GM12878 (cell line): ENCODE measurements at regions not wholly inside any gene's neighbourhood (a gene's known extent, or its start where the extent isn't known, plus 50 kb on each side); places are given as distances from the start of the nearest gene placed in this dataset.

Source experiments
- ATAC-seq: fragments of 200-7000 bp; cut with Tn5 transposase; 3 replicates; pipeline ENCODE4 v1.9.1; 2020; ENCODE audit warnings: mild to moderate bottlenecking, moderate library complexity
- BruUV-seq: library from RNA; stranded (reverse); fragments of 400-500 nt; replicated peaks from 2 replicates; lab custom pipeline; 2021; lab: Mats Ljungman, UMichigan
- CTCF ChIA-PET: fragments of 300-600 bp; sonication (Branson Sonifier 250); formaldehyde crosslinking; extraction: SDS; loops from one replicate; lab custom pipeline; 2021; ENCODE audit warnings: inconsistent platforms; lab: Yijun Ruan, JAX
- POLR2A ChIA-PET: fragments of 350-600 bp; formaldehyde crosslinking; extraction: SDS; loops from one replicate; lab custom pipeline; 2021; ENCODE audit warnings: inconsistent platforms; lab: Charles Lee
- RAD21 ChIA-PET: fragments of 300-600 bp; sonication (Branson Sonifier 250); formaldehyde crosslinking; loops from one replicate; lab custom pipeline; 2023; ENCODE audit warnings: antibody characterized with exemption; ENCODE audit not compliant: unreplicated experiment; lab: Charles Lee
- SMC1A ChIA-PET: fragments of 300-600 bp; sonication (Branson Sonifier 250); formaldehyde crosslinking; loops from one replicate; lab custom pipeline; 2023; ENCODE audit not compliant: unreplicated experiment, uncharacterized antibody; lab: Charles Lee
- DNase-seq: peaks from one replicate; pipeline ENCODE4 v3.0.0-alpha.2; 2011; ENCODE audit warnings: low read depth, low spot score
- FAIRE-seq: peaks from 3 replicates; lab custom pipeline; 2011; peaks lifted over from hg19 to GRCh38; lab: Jason Lieb, UNC
- H2AFZ ChIP-seq: 2 replicates; pipeline ENCODE4 v1.6.0; 2011; ENCODE audit warnings: low read depth, low read length, control low read depth; ENCODE audit not compliant: control insufficient read depth
- H3K27ac ChIP-seq: 2 replicates; pipeline ENCODE4 v1.5.1; 2011; ENCODE audit warnings: control low read depth; ENCODE audit not compliant: control insufficient read depth, insufficient read depth
- H3K27me3 ChIP-seq, 2 experiments: replicated peaks in 1 of 2; 2 replicates each; pipeline versions ENCODE4 v1.6.0 to v1.6.1; 2011; ENCODE audit warnings: low read length in 1 of 2; ENCODE audit not compliant: control insufficient read depth in 2 of 2, insufficient read depth in 2 of 2
- H3K36me3 ChIP-seq, 2 experiments: 2 replicates each; pipeline ENCODE4 v1.5.1; 2011; ENCODE audit warnings: low read length in 1 of 2; ENCODE audit not compliant: control insufficient read depth in 2 of 2, insufficient read depth in 2 of 2
- H3K4me1 ChIP-seq: 2 replicates; pipeline ENCODE4 v1.6.1; 2011; ENCODE audit warnings: mild to moderate bottlenecking, low read length, moderate library complexity, mixed read lengths; ENCODE audit not compliant: control insufficient read depth, insufficient read depth
- H3K4me2 ChIP-seq: 2 replicates; pipeline ENCODE4 v1.6.0; 2011; ENCODE audit warnings: control low read depth; ENCODE audit not compliant: control insufficient read depth, insufficient read depth
- H3K4me3 ChIP-seq: fragments of 200-600 bp; sonication (generic); 2 replicates; pipeline ENCODE4 v1.5.1; 2016
- H3K79me2 ChIP-seq: 2 replicates; pipeline ENCODE4 v1.6.0; 2011; ENCODE audit warnings: low read length; ENCODE audit not compliant: control insufficient read depth, insufficient read depth
- H3K9ac ChIP-seq: 2 replicates; pipeline ENCODE4 v1.8.0; 2011; ENCODE audit warnings: low read length, control low read depth, mixed read lengths; ENCODE audit not compliant: control insufficient read depth, insufficient read depth
- H3K9me3 ChIP-seq: replicated peaks from 3 replicates; pipeline ENCODE4 v1.5.1; 2011; ENCODE audit warnings: mild to moderate bottlenecking, low read length; ENCODE audit not compliant: control insufficient read depth, insufficient read depth
- H4K20me1 ChIP-seq: 2 replicates; pipeline ENCODE4 v1.6.0; 2011; ENCODE audit not compliant: control insufficient read depth, insufficient read depth
- IKZF2 ChIP-seq, 2 experiments: fragments of 450-650 bp; IDR thresholded peaks; 2 replicates each; pipeline ENCODE4 v1.6.1; 2017; ENCODE audit warnings: mild to moderate bottlenecking in 2 of 2, moderate library complexity in 2 of 2
- SREBF2 ChIP-seq: IDR thresholded peaks from 2 replicates; pipeline ENCODE4 v1.6.1; 2012; ENCODE audit warnings: mild to moderate bottlenecking, low read length
- in situ Hi-C: fragments of 300-500 bp; cut with MboI; formaldehyde crosslinking; loops from 9 replicates; pipeline ENCODE4 v1.14.3; 2018; ENCODE audit warnings: mixed read lengths
- intact Hi-C: fragments of 100-400 bp; cut with micrococcal nuclease; formaldehyde crosslinking; loops from one replicate; pipeline ENCODE4 v1.14.2; 2022; ENCODE audit not compliant: unreplicated experiment
- TF ChIP-seq, protein P1 (sequence below): fragments of 150-350 bp; IDR thresholded peaks from 2 replicates; pipeline ENCODE4 v1.6.1; 2016; ENCODE audit warnings: low read depth, low read length

DNA sequence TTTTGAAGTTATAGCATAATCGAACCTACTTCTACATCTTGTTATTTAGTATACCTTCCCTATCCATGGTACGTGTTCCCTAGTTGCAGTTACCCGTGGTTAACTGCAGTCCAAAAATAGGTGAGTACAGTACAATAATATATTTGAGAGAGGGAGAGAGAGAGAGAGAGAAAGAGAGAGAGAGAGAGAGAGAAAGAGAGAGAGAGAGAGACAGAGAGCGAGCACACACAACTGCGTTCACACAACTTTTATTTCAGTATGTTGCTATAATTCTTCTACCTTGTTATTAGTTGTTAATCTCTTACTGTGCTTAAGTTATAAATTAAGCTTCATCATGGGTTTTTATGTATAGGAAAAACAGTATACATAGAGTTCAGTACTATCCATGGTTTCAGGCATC is 928.1 kb downstream of the TUSC7 start (continued):
- TF ChIP-seq IKZF2 (IDR thresholded peaks at IDR 0.05) = no peak
- TF ChIP-seq, protein P1, sequence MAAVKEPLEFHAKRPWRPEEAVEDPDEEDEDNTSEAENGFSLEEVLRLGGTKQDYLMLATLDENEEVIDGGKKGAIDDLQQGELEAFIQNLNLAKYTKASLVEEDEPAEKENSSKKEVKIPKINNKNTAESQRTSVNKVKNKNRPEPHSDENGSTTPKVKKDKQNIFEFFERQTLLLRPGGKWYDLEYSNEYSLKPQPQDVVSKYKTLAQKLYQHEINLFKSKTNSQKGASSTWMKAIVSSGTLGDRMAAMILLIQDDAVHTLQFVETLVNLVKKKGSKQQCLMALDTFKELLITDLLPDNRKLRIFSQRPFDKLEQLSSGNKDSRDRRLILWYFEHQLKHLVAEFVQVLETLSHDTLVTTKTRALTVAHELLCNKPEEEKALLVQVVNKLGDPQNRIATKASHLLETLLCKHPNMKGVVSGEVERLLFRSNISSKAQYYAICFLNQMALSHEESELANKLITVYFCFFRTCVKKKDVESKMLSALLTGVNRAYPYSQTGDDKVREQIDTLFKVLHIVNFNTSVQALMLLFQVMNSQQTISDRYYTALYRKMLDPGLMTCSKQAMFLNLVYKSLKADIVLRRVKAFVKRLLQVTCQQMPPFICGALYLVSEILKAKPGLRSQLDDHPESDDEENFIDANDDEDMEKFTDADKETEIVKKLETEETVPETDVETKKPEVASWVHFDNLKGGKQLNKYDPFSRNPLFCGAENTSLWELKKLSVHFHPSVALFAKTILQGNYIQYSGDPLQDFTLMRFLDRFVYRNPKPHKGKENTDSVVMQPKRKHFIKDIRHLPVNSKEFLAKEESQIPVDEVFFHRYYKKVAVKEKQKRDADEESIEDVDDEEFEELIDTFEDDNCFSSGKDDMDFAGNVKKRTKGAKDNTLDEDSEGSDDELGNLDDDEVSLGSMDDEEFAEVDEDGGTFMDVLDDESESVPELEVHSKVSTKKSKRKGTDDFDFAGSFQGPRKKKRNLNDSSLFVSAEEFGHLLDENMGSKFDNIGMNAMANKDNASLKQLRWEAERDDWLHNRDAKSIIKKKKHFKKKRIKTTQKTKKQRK = no peak

DNA sequence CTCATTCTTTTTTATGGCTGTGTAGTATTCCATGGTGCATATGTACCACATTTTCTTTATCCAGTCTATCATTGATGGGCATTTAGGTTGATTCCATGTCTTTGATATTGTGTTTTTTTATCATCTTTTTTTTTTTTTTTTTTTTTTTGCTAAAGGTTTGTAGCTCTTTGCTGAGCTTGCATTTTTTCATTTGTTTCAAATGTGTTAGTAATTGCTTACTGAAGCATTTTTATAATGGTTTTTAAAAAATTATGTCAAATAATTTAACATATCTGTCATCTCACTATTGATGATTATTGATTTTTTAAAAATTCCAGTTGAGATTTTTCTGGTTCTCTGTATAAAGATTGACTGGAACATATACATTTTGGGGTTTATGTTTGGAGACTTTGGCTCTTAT is 934.6 kb downstream of the TUSC7 start:
- RAD21 ChIA-PET = interaction anchor here (0.6 kb wide), 1 partner anchor 234 kb away, joined by 5 read pairs; no protein-coding TSS in a partner anchor
- CTCF ChIA-PET = no interaction called here
- no peaks in the 10 kb centered on the region for H3K36me3 ChIP-seq
- no peak overlapping the region for H3K4me3 ChIP-seq
- H3K9ac ChIP-seq = no peak overlapping the region
- no peak overlapping the region for H3K4me2 ChIP-seq
- no peak for ATAC-seq
- H3K4me1 ChIP-seq = no peaks in the 10 kb centered on the region
- in situ Hi-C loops = no loop called here
- no TSS peak for BruUV-seq
- H3K79me2 ChIP-seq = no peaks in the 10 kb centered on the region
- POLR2A ChIA-PET = interaction anchor here (0.6 kb wide), 2 partner anchors 17 to 945 kb away, joined by 3 to 7 read pairs; no protein-coding TSS in a partner anchor
- no peak overlapping the region for H3K27ac ChIP-seq
- no peaks in the 10 kb centered on the region for H4K20me1 ChIP-seq
- SMC1A ChIA-PET = no interaction called here
- no peak for TF ChIP-seq SREBF2
- TF ChIP-seq, all 136 proteins: peak for 0
- Histone ChIP-seq H2AFZ (no peak overlapping the region), H3K27me3 (no peaks in the 10 kb centered on the region; a peak in 1 of 4 replicates), H3K9me3 (no peaks in the 10 kb centered on the region)
- FAIRE-seq (no peak), DNase-seq (no peak)
- intact Hi-C loops = no loop called here
